GM23338 (cell line): ENCODE measurements at regions not wholly inside any gene's neighbourhood (a gene's known extent, or its start where the extent isn't known, plus 50 kb on each side); places are given as distances from the start of the nearest gene placed in this dataset.

Experiments used
- CREB1 ChIP-seq: fragments of 250-450 bp; sonication (Bioruptor Pico); IDR thresholded peaks from 2 replicates; pipeline ENCODE4 v1.5.0; 2020; ENCODE audit warnings: low read depth, mild to moderate bottlenecking, moderate library complexity
- CTCF ChIP-seq, 2 experiments: fragments of 200-600 bp in 1 of 2; sonication (generic) in 1 of 2; conservative IDR thresholded peaks; 2 replicates each; pipeline versions ENCODE4 v1.5.1 to v1.6.1; 2016 to 2017; ENCODE audit warnings: antibody characterized with exemption in 2 of 2, low read depth in 2 of 2, mild to moderate bottlenecking in 2 of 2, moderate library complexity in 1 of 2
- ETS1 ChIP-seq: IDR thresholded peaks from 2 replicates; pipeline ENCODE4 v1.6.1; 2016; ENCODE audit warnings: antibody characterized with exemption
- EZH2 ChIP-seq: fragments of 200-600 bp; sonication (generic); IDR thresholded peaks from one replicate; pipeline ENCODE4 v1.8.0; 2017; ENCODE audit warnings: antibody characterized with exemption, mild to moderate bottlenecking, low read depth; ENCODE audit not compliant: unreplicated experiment
- EZH2phosphoT487 ChIP-seq: fragments of 200-600 bp; sonication (generic); IDR thresholded peaks from one replicate; pipeline ENCODE4 v1.8.1; 2018; ENCODE audit warnings: antibody characterized with exemption; ENCODE audit not compliant: unreplicated experiment
- JUNB ChIP-seq: IDR thresholded peaks from one replicate; pipeline ENCODE4 v1.6.1; 2016; ENCODE audit warnings: antibody characterized with exemption; ENCODE audit not compliant: unreplicated experiment
- NANOG ChIP-seq: IDR thresholded peaks from 2 replicates; pipeline ENCODE4 v1.6.1; 2016; ENCODE audit warnings: antibody characterized with exemption, borderline replicate concordance
- POLR2AphosphoS5 ChIP-seq: IDR thresholded peaks from 2 replicates; pipeline ENCODE4 v1.6.1; 2016; ENCODE audit warnings: antibody characterized with exemption, low read depth
- REST ChIP-seq: IDR thresholded peaks from one replicate; pipeline ENCODE4 v1.6.1; 2018; ENCODE audit warnings: antibody characterized with exemption; ENCODE audit not compliant: unreplicated experiment
- STAT1 ChIP-seq: IDR thresholded peaks from one replicate; pipeline ENCODE4 v1.6.1; 2016; ENCODE audit warnings: antibody characterized with exemption; ENCODE audit not compliant: unreplicated experiment
- ZNF114 ChIP-seq: fragments of 250-450 bp; sonication (Bioruptor Pico); IDR thresholded peaks from 2 replicates; pipeline ENCODE4 v1.5.0; 2020; ENCODE audit warnings: mild to moderate bottlenecking, moderate library complexity
- ZNF331 ChIP-seq: fragments of 250-450 bp; sonication (Bioruptor Pico); IDR thresholded peaks from 2 replicates; pipeline ENCODE4 v1.5.0; 2020; ENCODE audit warnings: low read depth, mild to moderate bottlenecking, moderate library complexity

- no peak for TF ChIP-seq CTCF (conservative IDR thresholded peaks at IDR 0.05; ENCODE audit: low read depth in 2 of 2)
- no peak for TF ChIP-seq POLR2AphosphoS5
- TF ChIP-seq EZH2, result no peak
- TF ChIP-seq REST, result no peak
- no peak for TF ChIP-seq ETS1
- no peak for TF ChIP-seq JUNB
- no peak for TF ChIP-seq EZH2phosphoT487
- TF ChIP-seq CREB1 (CRISPR knock-in tag), result no peak
- TF ChIP-seq ZNF114 (CRISPR knock-in tag), result no peak
- TF ChIP-seq STAT1, result no peak
- TF ChIP-seq ZNF331 (CRISPR knock-in tag), result no peak
- no peak for TF ChIP-seq NANOG
These were observed 291.1 kb upstream of the ZNF608 start for GRCh38 chr5:125037530-125037929.
